Naive thymus-derived CD4-positive, alpha-beta T cell (primary cell): ENCODE measurements at regions not wholly inside any gene's neighbourhood (a gene's known extent, or its start where the extent isn't known, plus 50 kb on each side); places are given as distances from the start of the nearest gene placed in this dataset.

ENCODE experiments used
- ATAC-seq: fragments of 150-1000 bp; cut with Tn5 transposase; 2 replicates; pipeline ENCODE4 v1.10.0; 2021; ENCODE audit warnings: mild to moderate bottlenecking, moderate library complexity
- CTCF ChIA-PET: fragments of 350-600 bp; sonication (Branson Sonifier 250); formaldehyde crosslinking; loops from one replicate; lab custom pipeline; 2021; ENCODE audit warnings: antibody characterized with exemption; lab: Charles Lee
- POLR2A ChIA-PET: fragments of 350-600 bp; sonication (Branson Sonifier 250); formaldehyde crosslinking; loops from one replicate; lab custom pipeline; 2021; ENCODE audit warnings: antibody characterized with exemption, inconsistent platforms; lab: Charles Lee
- DNase-seq, 9 donors: peaks; one replicate each; pipeline versions ENCODE4 v3.0.0 to v3.0.0-alpha.2; 2020 to 2022; ENCODE audit warnings: mixed read lengths in 1 of 9
- H3K27ac ChIP-seq: one replicate; pipeline ENCODE4 v1.7.0; 2013; ENCODE audit warnings: mild to moderate bottlenecking, low read depth, low read length, moderate library complexity
- H3K27me3 ChIP-seq, 2 donors: one replicate each; pipeline ENCODE4 v1.7.0; 2013; ENCODE audit warnings: low read length in 2 of 2, mild to moderate bottlenecking in 2 of 2, moderate library complexity in 2 of 2; ENCODE audit not compliant: control insufficient read depth in 2 of 2, insufficient read depth in 2 of 2
- H3K36me3 ChIP-seq, 3 experiments: 1 replicate in 2 of 3; 2 replicates in 1 of 3; pipeline ENCODE4 v1.7.0; 2013; ENCODE audit warnings: low read length in 3 of 3, mild to moderate bottlenecking in 3 of 3, moderate library complexity in 1 of 3; ENCODE audit not compliant: insufficient read depth in 3 of 3, control insufficient read depth in 2 of 3
- H3K4me1 ChIP-seq, 2 donors: one replicate each; pipeline ENCODE4 v1.7.0; 2013; ENCODE audit warnings: low read length in 2 of 2, mild to moderate bottlenecking in 2 of 2, moderate library complexity in 1 of 2; ENCODE audit not compliant: control insufficient read depth in 2 of 2, insufficient read depth in 2 of 2
- H3K4me3 ChIP-seq: 2 replicates; pipeline ENCODE4 v1.7.0; 2013; ENCODE audit warnings: mild to moderate bottlenecking, low read length
- H3K9me3 ChIP-seq, 3 experiments: 1 replicate in 2 of 3; 2 replicates in 1 of 3; pipeline ENCODE4 v1.7.0; 2013; ENCODE audit warnings: low read length in 3 of 3; ENCODE audit not compliant: control insufficient read depth in 2 of 3
- H3K27ac Mint-ChIP-seq, 9 donors: one replicate each; pipeline ENCODE4 v1.8.0; 2020 to 2022; ENCODE audit warnings: mixed read lengths in 9 of 9, mild to moderate bottlenecking in 8 of 9, moderate library complexity in 5 of 9, inconsistent platforms in 2 of 9
- H3K27me3 Mint-ChIP-seq, 5 donors: one replicate each; pipeline ENCODE4 v1.8.0; 2021 to 2022; ENCODE audit warnings: mixed read lengths in 5 of 5, mild to moderate bottlenecking in 1 of 5
- H3K36me3 Mint-ChIP-seq, 5 donors: one replicate each; pipeline ENCODE4 v1.8.0; 2020 to 2022; ENCODE audit warnings: mixed read lengths in 5 of 5, mild to moderate bottlenecking in 3 of 5, inconsistent platforms in 1 of 5
- H3K4me1 Mint-ChIP-seq, 7 donors: one replicate each; pipeline ENCODE4 v1.8.0; 2020 to 2022; ENCODE audit warnings: mixed read lengths in 7 of 7, mild to moderate bottlenecking in 3 of 7, inconsistent platforms in 1 of 7
- H3K4me3 Mint-ChIP-seq, 10 donors: one replicate each; pipeline ENCODE4 v1.8.0; 2020 to 2022; ENCODE audit warnings: mild to moderate bottlenecking in 10 of 10, mixed read lengths in 10 of 10, moderate library complexity in 6 of 10, inconsistent platforms in 2 of 10
- H3K9me3 Mint-ChIP-seq, 11 donors: one replicate each; pipeline ENCODE4 v1.8.0; 2020 to 2022; ENCODE audit warnings: mixed read lengths in 11 of 11, mild to moderate bottlenecking in 4 of 11, inconsistent platforms in 1 of 11, moderate library complexity in 1 of 11
- intact Hi-C, 2 donors: fragments of 100-400 bp; cut with micrococcal nuclease; formaldehyde crosslinking; loops; one replicate each; pipeline ENCODE4 v1.15.1; 2023

- H3K27me3 Mint-ChIP-seq: no peaks in the 10 kb centered on the region
- H3K4me3 ChIP-seq: no peak overlapping the region
- no peaks in the 10 kb centered on the region for H3K36me3 ChIP-seq
- no peaks in the 10 kb centered on the region for H3K9me3 ChIP-seq
- H3K9me3 Mint-ChIP-seq: peaks cover 0 to 14% (median 3%) of the 10 kb centered on the region in 11 donors
- H3K27ac Mint-ChIP-seq: no peak overlapping the region
- ChIA-PET CTCF (no interaction called here), POLR2A (no interaction called here)
- H3K36me3 Mint-ChIP-seq: no peaks in the 10 kb centered on the region
- no peak for DNase-seq
- no peaks in the 10 kb centered on the region for H3K27me3 ChIP-seq
- H3K27ac ChIP-seq: no peak overlapping the region
- intact Hi-C loops: no loop called here
- no peak overlapping the region for H3K4me3 Mint-ChIP-seq
- H3K4me1 Mint-ChIP-seq: no peaks in the 10 kb centered on the region
- no peak for ATAC-seq
- no peaks in the 10 kb centered on the region for H3K4me1 ChIP-seq
Measured at GRCh38 chr7:46383605-46384004, 462.5 kb upstream of the IGFBP3 start.

DNA sequence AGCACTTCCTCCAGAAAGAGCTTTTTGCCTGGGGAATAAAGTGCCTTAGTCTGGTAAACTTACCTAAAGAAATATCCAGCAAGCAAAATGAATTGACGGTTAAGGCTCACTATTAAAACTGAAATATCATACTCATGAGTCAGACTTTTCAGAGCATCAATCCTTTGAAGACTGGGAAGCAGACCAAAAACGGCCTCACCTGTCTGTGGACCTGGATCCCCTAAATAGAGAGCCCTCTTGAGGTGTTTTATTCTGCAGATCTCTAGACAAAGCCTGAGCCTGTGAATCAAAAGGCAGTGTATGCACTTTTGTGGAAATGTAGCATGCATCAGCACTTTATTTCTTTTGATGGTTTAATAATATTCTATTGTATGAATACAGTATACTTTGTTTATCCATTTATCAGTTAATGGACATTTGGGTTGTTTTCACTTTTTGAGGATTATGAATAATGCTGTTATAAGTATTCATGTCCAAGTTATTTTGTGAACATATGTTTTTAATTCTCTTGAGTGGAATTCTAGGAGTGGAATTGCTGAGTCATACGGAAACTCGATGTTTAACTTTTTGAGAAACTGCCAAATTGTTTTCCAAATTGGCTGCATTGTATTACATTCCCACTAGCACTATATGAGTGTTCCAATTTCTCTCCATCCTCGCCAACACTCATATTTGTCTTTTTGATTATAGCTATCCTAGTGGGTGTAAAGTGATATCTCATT, 449.0 kb upstream of the IGFBP3 start:
- no peaks in the 10 kb centered on the region for H3K4me1 ChIP-seq
- H3K4me3 ChIP-seq: no peak overlapping the region
- Mint-ChIP-seq H3K4me1 (no peaks in the 10 kb centered on the region), H3K27ac (no peak overlapping the region), H3K36me3 (no peaks in the 10 kb centered on the region), H3K27me3 (peaks cover 0 to 6% (median 0%) of the 10 kb centered on the region in 5 donors), H3K4me3 (no peak overlapping the region), H3K9me3 (peaks cover 0 to 13% (median 0%) of the 10 kb centered on the region in 11 donors)
- H3K9me3 ChIP-seq: no peaks in the 10 kb centered on the region
- POLR2A ChIA-PET: no interaction called here
- ATAC-seq (no peak), DNase-seq (no peak)
- CTCF ChIA-PET: no interaction called here
- H3K36me3 ChIP-seq: no peaks in the 10 kb centered on the region
- intact Hi-C loops: no loop called here
- H3K27ac ChIP-seq: no peak overlapping the region
- no peaks in the 10 kb centered on the region for H3K27me3 ChIP-seq

- no peaks in the 10 kb centered on the region for H3K27me3 ChIP-seq
- Mint-ChIP-seq H3K4me3 (no peak overlapping the region), H3K27ac (no peak overlapping the region), H3K9me3 (peaks cover 0 to 13% (median 0%) of the 10 kb centered on the region in 11 donors), H3K4me1 (no peaks in the 10 kb centered on the region), H3K27me3 (peaks cover 0 to 6% (median 0%) of the 10 kb centered on the region in 5 donors), H3K36me3 (no peaks in the 10 kb centered on the region)
- ATAC-seq (no peak), DNase-seq (no peak)
- ChIA-PET POLR2A (no interaction called here), CTCF (no interaction called here)
- intact Hi-C loops: no loop called here
- no peaks in the 10 kb centered on the region for H3K9me3 ChIP-seq
- no peak overlapping the region for H3K27ac ChIP-seq
- no peaks in the 10 kb centered on the region for H3K4me1 ChIP-seq
- no peaks in the 10 kb centered on the region for H3K36me3 ChIP-seq
- H3K4me3 ChIP-seq: no peak overlapping the region
Measured at GRCh38 chr7:46368871-46369270, 447.8 kb upstream of the IGFBP3 start.

- Histone ChIP-seq H3K27me3 (no peaks in the 10 kb centered on the region), H3K9me3 (no peaks in the 10 kb centered on the region), H3K36me3 (no peaks in the 10 kb centered on the region), H3K27ac (no peak overlapping the region), H3K4me1 (no peaks in the 10 kb centered on the region), H3K4me3 (no peak overlapping the region)
- DNase-seq (no peak), ATAC-seq (no peak)
- Mint-ChIP-seq H3K4me1 (no peaks in the 10 kb centered on the region), H3K9me3 (peaks cover 0 to 4% (median 0%) of the 10 kb centered on the region in 11 donors), H3K4me3 (no peak overlapping the region), H3K27ac (no peak overlapping the region), H3K27me3 (no peaks in the 10 kb centered on the region), H3K36me3 (no peaks in the 10 kb centered on the region)
- POLR2A ChIA-PET: no interaction called here
- CTCF ChIA-PET: no interaction called here
- intact Hi-C loops: no loop called here
Measured at GRCh38 chr7:46366526-46366925, 445.5 kb upstream of the IGFBP3 start.

DNA sequence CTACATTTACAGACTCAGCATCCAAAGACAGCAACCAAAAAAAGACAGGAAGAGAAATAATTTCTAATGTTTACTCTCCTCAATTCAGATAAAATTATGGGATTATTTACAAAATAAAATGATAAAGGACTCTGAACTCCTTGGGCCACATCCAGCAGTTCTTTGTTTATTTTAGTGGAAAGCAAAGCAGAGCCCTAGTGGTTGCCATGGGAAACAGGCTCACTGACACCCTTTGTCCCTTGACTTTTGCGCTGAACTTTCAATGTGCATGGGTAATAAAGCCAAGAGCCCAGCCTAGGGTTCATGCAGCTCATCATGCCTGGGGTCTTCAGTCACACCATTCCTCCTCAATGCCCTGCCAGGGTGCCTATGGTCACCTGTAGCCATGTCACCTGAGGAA, 442.6 kb upstream of the IGFBP3 start:
- H3K9me3 Mint-ChIP-seq: peaks cover 0 to 3% (median 0%) of the 10 kb centered on the region in 11 donors
- no peaks in the 10 kb centered on the region for H3K4me1 Mint-ChIP-seq
- intact Hi-C loops: no loop called here
- Histone ChIP-seq H3K4me1 (no peaks in the 10 kb centered on the region), H3K36me3 (no peaks in the 10 kb centered on the region), H3K27me3 (no peaks in the 10 kb centered on the region), H3K9me3 (no peaks in the 10 kb centered on the region), H3K4me3 (no peak overlapping the region), H3K27ac (no peak overlapping the region)
- ChIA-PET CTCF (no interaction called here), POLR2A (no interaction called here)
- no peak for DNase-seq
- no peaks in the 10 kb centered on the region for H3K27me3 Mint-ChIP-seq
- ATAC-seq: no peak
- no peak overlapping the region for H3K4me3 Mint-ChIP-seq
- H3K36me3 Mint-ChIP-seq: no peaks in the 10 kb centered on the region
- no peak overlapping the region for H3K27ac Mint-ChIP-seq

GRCh38 chr7:46360811-46361210, 439.7 kb upstream of the IGFBP3 start:
- Mint-ChIP-seq H3K36me3 (no peaks in the 10 kb centered on the region), H3K4me1 (no peaks in the 10 kb centered on the region)

DNA sequence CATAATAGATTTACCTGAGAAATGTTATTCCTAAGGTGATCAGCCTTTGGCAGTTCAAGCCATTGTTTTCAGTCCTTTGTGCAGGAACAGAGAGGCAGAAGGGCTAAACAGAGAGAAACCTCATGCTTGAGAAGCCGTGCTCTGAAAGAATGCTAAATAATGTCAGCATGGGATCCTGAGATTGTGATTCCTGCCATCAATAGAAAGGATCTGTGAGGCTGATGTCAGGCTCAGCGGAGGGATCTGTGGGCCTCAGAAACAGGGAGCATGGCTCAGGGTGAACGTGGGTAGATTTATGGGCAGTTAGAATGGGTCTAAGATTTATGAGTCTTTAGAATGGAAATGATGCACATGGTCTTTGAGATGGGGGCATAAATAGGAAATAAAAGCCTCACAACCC, 439.2 kb upstream of the IGFBP3 start:
- DNase-seq (no peak), ATAC-seq (no peak)
- H3K9me3 ChIP-seq: no peaks in the 10 kb centered on the region
- H3K4me3 ChIP-seq: no peak overlapping the region
- CTCF ChIA-PET: no interaction called here
- H3K36me3 ChIP-seq: no peaks in the 10 kb centered on the region
- H3K27me3 ChIP-seq: no peaks in the 10 kb centered on the region
- intact Hi-C loops: no loop called here
- POLR2A ChIA-PET: no interaction called here
- H3K27me3 Mint-ChIP-seq: peaks cover 0 to under 1% (median 0%) of the 10 kb centered on the region in 5 donors
- no peaks in the 10 kb centered on the region for H3K4me1 Mint-ChIP-seq
- no peak overlapping the region for H3K4me3 Mint-ChIP-seq
- H3K27ac ChIP-seq: no peak overlapping the region
- H3K36me3 Mint-ChIP-seq: no peaks in the 10 kb centered on the region
- no peak overlapping the region for H3K27ac Mint-ChIP-seq
- H3K4me1 ChIP-seq: no peaks in the 10 kb centered on the region
- H3K9me3 Mint-ChIP-seq: peaks cover 0 to 3% (median 0%) of the 10 kb centered on the region in 11 donors

More at GRCh38 chr7:46360811-46361210, 439.7 kb upstream of the IGFBP3 start:
- ChIA-PET POLR2A (no interaction called here), CTCF (no interaction called here)
- H3K9me3 Mint-ChIP-seq: peaks cover 0 to 3% (median 0%) of the 10 kb centered on the region in 11 donors
- H3K36me3 ChIP-seq: no peaks in the 10 kb centered on the region
- no peak overlapping the region for H3K4me3 Mint-ChIP-seq
- H3K4me1 ChIP-seq: no peaks in the 10 kb centered on the region
- H3K27ac Mint-ChIP-seq: no peak overlapping the region
- H3K4me3 ChIP-seq: no peak overlapping the region
- no peak overlapping the region for H3K27ac ChIP-seq
- H3K27me3 ChIP-seq: no peaks in the 10 kb centered on the region
- no peaks in the 10 kb centered on the region for H3K9me3 ChIP-seq
- DNase-seq: no peak
- no peaks in the 10 kb centered on the region for H3K27me3 Mint-ChIP-seq
- ATAC-seq: no peak
- intact Hi-C loops: no loop called here
